ENCODE measurements at regions not wholly inside any gene's neighbourhood (a gene's known extent, or its start where the extent isn't known, plus 50 kb on each side); places are given as distances from the start of the nearest gene placed in this dataset.

DNA sequence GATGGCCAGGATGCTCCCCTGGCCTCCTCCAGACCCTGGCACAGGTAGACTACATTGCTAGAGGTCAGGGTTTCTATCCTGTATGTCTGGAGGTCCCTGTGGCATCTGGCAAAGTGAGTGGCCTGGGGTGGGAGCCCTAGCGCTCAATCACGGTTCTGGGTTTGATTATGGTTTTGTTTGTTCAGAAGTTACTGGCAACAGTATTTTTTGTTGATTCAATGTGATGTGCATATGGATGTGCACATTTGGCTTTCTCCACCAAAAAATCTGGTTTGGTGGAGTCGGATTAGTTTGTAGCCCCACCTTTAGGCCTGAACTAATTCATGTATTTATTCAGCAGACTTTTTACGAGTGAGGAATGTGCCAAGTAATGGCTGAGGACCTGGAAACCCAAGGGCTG, 109.7 kb downstream of the VEGFA start:
- Histone ChIP-seq H4K91ac (ENCODE audit: insufficient read length, low read depth, low read length) (no peak overlapping the region), H3K18ac (ENCODE audit: insufficient read length, low read depth, low read length) (no peak overlapping the region), H2BK5ac (ENCODE audit: insufficient read length, low read length) (no peak overlapping the region), H2AFZ (ENCODE audit: low read length) (no peak overlapping the region), H4K20me1 (ENCODE audit: control insufficient read depth, insufficient read depth, insufficient read length) (no peaks in the 10 kb centered on the region), H3K56ac (ENCODE audit: insufficient read length, low read depth, low read length) (no peak overlapping the region), H2BK120ac (ENCODE audit: low read depth, low read length, poor library complexity, severe bottlenecking) (no peak overlapping the region), H3K9ac (ENCODE audit: extremely low read depth, insufficient read length, low read length) (no peak overlapping the region), H2BK15ac (ENCODE audit: low read depth, low read length) (no peak overlapping the region), H3K27ac (ENCODE audit: insufficient read length, low read depth, low read length) (no peak overlapping the region), H4K5ac (ENCODE audit: insufficient read length, low read depth, low read length) (no peak overlapping the region), H2BK12ac (ENCODE audit: insufficient read length, low read depth, low read length) (no peak overlapping the region), H4K8ac (replicated peaks; ENCODE audit: insufficient read length, low read depth, low read length) (no peak overlapping the region), H2BK20ac (ENCODE audit: low read depth, low read length, poor library complexity, severe bottlenecking) (no peak overlapping the region), H3K14ac (ENCODE audit: insufficient read depth, low read length) (no peak overlapping the region), H3K79me1 (ENCODE audit: insufficient read depth, low read depth, low read length, poor library complexity, severe bottlenecking) (no peaks in the 10 kb centered on the region), H3K9me3 (ENCODE audit: control insufficient read depth, low read depth, low read length) (no peaks in the 10 kb centered on the region), H3K4me2 (ENCODE audit: insufficient read depth, insufficient read length, low read length) (no peak overlapping the region), H3K23me2 (ENCODE audit: insufficient read length, low read depth, low read length, poor library complexity, severe bottlenecking) (no peaks in the 10 kb centered on the region), H3T11ph (ENCODE audit: low read length) (no peak overlapping the region), H3K23ac (ENCODE audit: insufficient read length, low read depth, low read length) (no peak overlapping the region), H2AK5ac (ENCODE audit: insufficient read length, low read length) (no peak overlapping the region), H3K79me2 (ENCODE audit: insufficient read depth, low read length) (no peaks in the 10 kb centered on the region), H3K27me3 (ENCODE audit: insufficient read depth, low read length) (no peaks in the 10 kb centered on the region), H3K4ac (ENCODE audit: low read depth, low read length) (no peak overlapping the region), H3K4me1 (ENCODE audit: insufficient read depth, low read length) (no peaks in the 10 kb centered on the region)
- DNase-seq = no peak
- peaks cover under 1% of the 10 kb centered on the region for H3K27me3 Mint-ChIP-seq (ENCODE audit: low read depth)
- TF ChIP-seq, protein P1, sequence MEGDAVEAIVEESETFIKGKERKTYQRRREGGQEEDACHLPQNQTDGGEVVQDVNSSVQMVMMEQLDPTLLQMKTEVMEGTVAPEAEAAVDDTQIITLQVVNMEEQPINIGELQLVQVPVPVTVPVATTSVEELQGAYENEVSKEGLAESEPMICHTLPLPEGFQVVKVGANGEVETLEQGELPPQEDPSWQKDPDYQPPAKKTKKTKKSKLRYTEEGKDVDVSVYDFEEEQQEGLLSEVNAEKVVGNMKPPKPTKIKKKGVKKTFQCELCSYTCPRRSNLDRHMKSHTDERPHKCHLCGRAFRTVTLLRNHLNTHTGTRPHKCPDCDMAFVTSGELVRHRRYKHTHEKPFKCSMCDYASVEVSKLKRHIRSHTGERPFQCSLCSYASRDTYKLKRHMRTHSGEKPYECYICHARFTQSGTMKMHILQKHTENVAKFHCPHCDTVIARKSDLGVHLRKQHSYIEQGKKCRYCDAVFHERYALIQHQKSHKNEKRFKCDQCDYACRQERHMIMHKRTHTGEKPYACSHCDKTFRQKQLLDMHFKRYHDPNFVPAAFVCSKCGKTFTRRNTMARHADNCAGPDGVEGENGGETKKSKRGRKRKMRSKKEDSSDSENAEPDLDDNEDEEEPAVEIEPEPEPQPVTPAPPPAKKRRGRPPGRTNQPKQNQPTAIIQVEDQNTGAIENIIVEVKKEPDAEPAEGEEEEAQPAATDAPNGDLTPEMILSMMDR (conservative IDR thresholded peaks at IDR 0.05) = no peak
- H3K27ac Mint-ChIP-seq = 0 out of 7 replicates have a peak overlapping the region, but pooled peaks of 1 of the 3 experiments have one; percentile 23
- H3K4me1 Mint-ChIP-seq = peaks cover 5 to 12% of the 10 kb centered on the region in 2 experiments; a peak in 3 of 4 replicates
- H3K4me3 Mint-ChIP-seq = no peak overlapping the region
- no peaks in the 10 kb centered on the region for H3K9me3 Mint-ChIP-seq
- no CpG with 5 or more reads among the region's 4 CpGs for WGBS (ENCODE audit: extremely low coverage, insufficient read length, low lambda C conversion rate)
- H3K36me3 Mint-ChIP-seq (ENCODE audit: insufficient read depth in 1 of 3, low read depth in 3 of 3) = no peaks in the 10 kb centered on the region; a peak in 1 of 7 replicates
